IMR-90 (cell line): ENCODE measurements at regions not wholly inside any gene's neighbourhood (a gene's known extent, or its start where the extent isn't known, plus 50 kb on each side); places are given as distances from the start of the nearest gene placed in this dataset.

Source experiments
- ATAC-seq: fragments of 200-7000 bp; cut with Tn5 transposase; 2 replicates; pipeline ENCODE4 v1.9.1; 2020; ENCODE audit warnings: low read depth, mild to moderate bottlenecking, moderate library complexity
- BruUV-seq: library from RNA; stranded (reverse); fragments of 400-500 nt; replicated peaks from 2 replicates; lab custom pipeline; 2021; lab: Mats Ljungman, UMichigan
- CTCF ChIA-PET: fragments of 300-600 bp; formaldehyde crosslinking; extraction: SDS; loops from one replicate; lab custom pipeline; 2021; ENCODE audit warnings: antibody characterized with exemption; lab: Yijun Ruan, JAX
- POLR2A ChIA-PET: fragments of 300-600 bp; sonication (Branson Sonifier 250); formaldehyde crosslinking; loops from one replicate; lab custom pipeline; 2022; ENCODE audit warnings: antibody characterized with exemption; ENCODE audit not compliant: unreplicated experiment; lab: Charles Lee
- DNase-seq: peaks from one replicate; pipeline ENCODE4 v3.0.0; 2013
- H2AFZ ChIP-seq: replicated peaks from 2 replicates; pipeline ENCODE3; 2013; ENCODE audit warnings: low read length, mild to moderate bottlenecking; ENCODE audit not compliant: poor library complexity
- H2AK5ac ChIP-seq: 2 replicates; pipeline ENCODE4 v1.6.1; 2013; ENCODE audit warnings: low read depth, low read length, inconsistent platforms
- H2AK9ac ChIP-seq: replicated peaks from 2 replicates; pipeline ENCODE3; 2013; ENCODE audit warnings: mild to moderate bottlenecking, low read depth, low read length, moderate library complexity; ENCODE audit not compliant: poor library complexity
- H2BK120ac ChIP-seq: 2 replicates; pipeline ENCODE4 v1.6.1; 2013; ENCODE audit warnings: low read depth, low read length, inconsistent platforms
- H2BK15ac ChIP-seq: 3 replicates; pipeline ENCODE4 v1.6.1; 2013; ENCODE audit warnings: low read depth, low read length, inconsistent platforms
- H2BK20ac ChIP-seq: 2 replicates; pipeline ENCODE4 v1.6.1; 2013; ENCODE audit warnings: low read depth, mild to moderate bottlenecking, inconsistent platforms, low read length, moderate library complexity
- H2BK5ac ChIP-seq: 2 replicates; pipeline ENCODE4 v1.6.1; 2013; ENCODE audit warnings: mild to moderate bottlenecking, low read depth, low read length, inconsistent platforms; ENCODE audit not compliant: poor library complexity, severe bottlenecking
- H3K14ac ChIP-seq: replicated peaks from 2 replicates; pipeline ENCODE4 v1.6.1; 2013; ENCODE audit warnings: low read depth, low read length, inconsistent platforms
- H3K18ac ChIP-seq: 2 replicates; pipeline ENCODE4 v1.6.1; 2013; ENCODE audit warnings: low read depth, low read length, control low read depth
- H3K23ac ChIP-seq: 2 replicates; pipeline ENCODE4 v1.6.1; 2013; ENCODE audit warnings: low read depth, low read length, inconsistent platforms
- H3K27ac ChIP-seq: 2 replicates; pipeline ENCODE4 v1.5.1; 2013; ENCODE audit warnings: mild to moderate bottlenecking, control low read depth, low read length; ENCODE audit not compliant: insufficient read depth
- H3K27me3 ChIP-seq: 2 replicates; pipeline ENCODE4 v1.6.1; 2013; ENCODE audit warnings: low read length; ENCODE audit not compliant: control insufficient read depth, insufficient read depth
- H3K36me3 ChIP-seq: 2 replicates; pipeline ENCODE4 v1.6.1; 2013; ENCODE audit warnings: low read length, mixed read lengths; ENCODE audit not compliant: control insufficient read depth, insufficient read depth
- H3K4ac ChIP-seq: 2 replicates; pipeline ENCODE4 v1.6.1; 2013; ENCODE audit warnings: low read depth, low read length, inconsistent platforms
- H3K4me1 ChIP-seq: 2 replicates; pipeline ENCODE4 v1.6.1; 2013; ENCODE audit warnings: low read length, mixed read lengths; ENCODE audit not compliant: control insufficient read depth, insufficient read depth
- H3K4me2 ChIP-seq: 2 replicates; pipeline ENCODE4 v1.6.1; 2013; ENCODE audit warnings: low read depth, mild to moderate bottlenecking, control low read depth, low read length, moderate library complexity
- H3K4me3 ChIP-seq: 2 replicates; pipeline ENCODE4 v1.5.1; 2013; ENCODE audit warnings: low read depth, mild to moderate bottlenecking, control low read depth, low read length, moderate library complexity; ENCODE audit not compliant: insufficient read depth
- H3K56ac ChIP-seq: 2 replicates; pipeline ENCODE4 v1.6.1; 2013; ENCODE audit warnings: low read length, inconsistent platforms; ENCODE audit not compliant: insufficient read depth; ENCODE audit errors: extremely low read depth
- H3K79me1 ChIP-seq, 2 experiments: 2 replicates each; pipeline ENCODE4 v1.6.1; 2013; ENCODE audit warnings: low read length in 2 of 2, inconsistent platforms in 1 of 2, low read depth in 1 of 2
- H3K9ac ChIP-seq: 2 replicates; pipeline ENCODE4 v1.6.1; 2013; ENCODE audit warnings: low read depth, low read length, control low read depth
- H3K9me1 ChIP-seq: 2 replicates; pipeline ENCODE4 v1.6.1; 2013; ENCODE audit warnings: low read length, inconsistent platforms; ENCODE audit not compliant: insufficient read depth
- H3K9me3 ChIP-seq: 2 replicates; pipeline ENCODE4 v1.6.1; 2013; ENCODE audit warnings: low read length; ENCODE audit not compliant: control insufficient read depth, insufficient read depth
- H4K20me1 ChIP-seq: 2 replicates; pipeline ENCODE4 v1.6.1; 2013; ENCODE audit warnings: low read length, inconsistent platforms; ENCODE audit not compliant: insufficient read depth
- H4K5ac ChIP-seq: 2 replicates; pipeline ENCODE4 v1.6.1; 2013; ENCODE audit warnings: mild to moderate bottlenecking, low read depth, low read length, control low read depth
- H4K8ac ChIP-seq, 2 experiments: 2 replicates each; pipeline ENCODE4 v1.6.1; 2013; ENCODE audit warnings: low read depth in 2 of 2, low read length in 2 of 2, control low read depth in 1 of 2, inconsistent platforms in 1 of 2
- H4K91ac ChIP-seq: 2 replicates; pipeline ENCODE4 v1.6.1; 2013; ENCODE audit warnings: low read depth, low read length, inconsistent platforms; ENCODE audit not compliant: insufficient read depth
- FOS ChIP-seq: fragments of 150-350 bp; IDR thresholded peaks from 2 replicates; pipeline ENCODE4 v1.6.1; 2016; ENCODE audit warnings: low read depth, low read length
- MAFK ChIP-seq: IDR thresholded peaks from 2 replicates; pipeline ENCODE4 v1.6.1; 2012; ENCODE audit warnings: low read depth, low read length, improper control_type of control experiment
- MAZ ChIP-seq: IDR thresholded peaks from 2 replicates; pipeline ENCODE4 v1.6.1; 2012; ENCODE audit warnings: low read depth, mild to moderate bottlenecking, low read length, improper control_type of control experiment, moderate library complexity, borderline replicate concordance
- MXI1 ChIP-seq: IDR thresholded peaks from 2 replicates; pipeline ENCODE4 v1.6.1; 2012; ENCODE audit warnings: low read depth, mild to moderate bottlenecking, low read length, moderate library complexity, borderline replicate concordance
- NFE2L2 ChIP-seq: fragments of 150-350 bp; IDR thresholded peaks from 2 replicates; pipeline ENCODE4 v1.6.1; 2016; ENCODE audit warnings: low read depth, mild to moderate bottlenecking, low read length
- POLR2A ChIP-seq: IDR thresholded peaks from 2 replicates; pipeline ENCODE4 v1.6.1; 2012; ENCODE audit warnings: mild to moderate bottlenecking, low read depth, low read length
- RAD21 ChIP-seq: IDR thresholded peaks from 2 replicates; pipeline ENCODE4 v1.6.1; 2012; ENCODE audit warnings: low read length, improper control_type of control experiment
- RCOR1 ChIP-seq: IDR thresholded peaks from 2 replicates; pipeline ENCODE4 v1.6.1; 2012; ENCODE audit warnings: mild to moderate bottlenecking, low read length, improper control_type of control experiment; ENCODE audit not compliant: insufficient replicate concordance
- SMC3 ChIP-seq: fragments of 150-350 bp; IDR thresholded peaks from 2 replicates; pipeline ENCODE4 v1.6.1; 2016; ENCODE audit warnings: low read depth, mild to moderate bottlenecking, antibody characterized with exemption, low read length, moderate library complexity
- USF2 ChIP-seq: fragments of 150-350 bp; IDR thresholded peaks from 2 replicates; pipeline ENCODE4 v1.6.1; 2017; ENCODE audit warnings: mild to moderate bottlenecking, antibody characterized with exemption, low read length, low read depth
- WGBS, 2 experiments: methylation state at CpG; one replicate each; pipeline versions ENCODE4 v1.1.5 to v1.1.7; 2013; ENCODE audit warnings: missing lambda C conversion rate in 2 of 2; ENCODE audit not compliant: insufficient read length in 1 of 2; ENCODE audit errors: extremely low coverage in 2 of 2; 5-methylcytosine and 5-hydroxymethylcytosine counted together
- dilution Hi-C: fragments of 300-500 bp; cut with HindIII; formaldehyde crosslinking; loops from one replicate; pipeline ENCODE4 v1.14.3; 2018; ENCODE audit warnings: low sequenced_read_pairs; ENCODE audit not compliant: unreplicated experiment
- in situ Hi-C: fragments of 300-500 bp; cut with MboI; formaldehyde crosslinking; loops from 3 replicates; pipeline ENCODE4 v1.14.3; 2019; ENCODE audit warnings: low sequenced_read_pairs, inconsistent platforms, mixed read lengths
- intact Hi-C: fragments of 100-400 bp; cut with micrococcal nuclease; formaldehyde crosslinking; loops from 2 replicates; pipeline ENCODE4 v1.10.0; 2022

GRCh38 chr12:89156340-89156739 is 196.0 kb downstream of the DUSP6 start:
- ChIA-PET POLR2A (no interaction called here), CTCF (no interaction called here)
- DNase-seq = no peak
- dilution Hi-C loops = no loop called here
- Histone ChIP-seq H3K9me1 (no peaks in the 10 kb centered on the region), H4K5ac (no peak overlapping the region), H3K4me2 (no peak overlapping the region), H3K27ac (no peak overlapping the region), H3K79me1 (no peaks in the 10 kb centered on the region), H2AK5ac (no peak overlapping the region), H3K56ac (no peak overlapping the region), H3K4me1 (peaks cover 2% of the 10 kb centered on the region; the same call in 1 of the 2 replicates), H3K9me3 (no peaks in the 10 kb centered on the region), H2BK120ac (no peak overlapping the region), H4K20me1 (no peaks in the 10 kb centered on the region), H3K18ac (no peak overlapping the region), H3K36me3 (no peaks in the 10 kb centered on the region), H3K27me3 (no peaks in the 10 kb centered on the region), H3K23ac (no peak overlapping the region), H4K91ac (no peak overlapping the region), H2BK15ac (no peak overlapping the region), H2AK9ac (no peak overlapping the region), H3K14ac (0 out of 2 replicates have a peak overlapping the region, but pooled peaks have one; percentile 10), H2BK5ac (no peak overlapping the region), H3K4me3 (no peak overlapping the region), H4K8ac (no peak overlapping the region), H3K9ac (no peak overlapping the region), H2BK20ac (peak overlapping the region; percentile 3; the same call in 1 of the 2 replicates), H2AFZ (no peak overlapping the region), H3K4ac (no peak overlapping the region)
- ATAC-seq = no peak
- no CpG with 5 or more reads among the region's 1 CpG for WGBS, 2 experiments
- no TSS peak for BruUV-seq
- in situ Hi-C loops = no loop called here
- intact Hi-C loops = no loop called here
- no peak for TF ChIP-seq MAZ
- TF ChIP-seq MXI1 = no peak
- no peak for TF ChIP-seq RCOR1
- TF ChIP-seq RAD21 = no peak
- TF ChIP-seq MAFK = no peak
- TF ChIP-seq POLR2A = no peak
- TF ChIP-seq SMC3 = no peak
- TF ChIP-seq FOS = no peak
- no peak for TF ChIP-seq USF2
- TF ChIP-seq NFE2L2 = no peak
